OCI-LY1 (cell line): ENCODE measurements at regions not wholly inside any gene's neighbourhood (a gene's known extent, or its start where the extent isn't known, plus 50 kb on each side); places are given as distances from the start of the nearest gene placed in this dataset.

Experiments used
- H2AFZ ChIP-seq: fragments of 200-600 bp; sonication (generic), shearing (Covaris generic); 2 replicates; pipeline ENCODE4 v1.6.0; 2014; ENCODE audit warnings: antibody characterized with exemption, mild to moderate bottlenecking, low read length
- H3F3A ChIP-seq: fragments of 200-600 bp; sonication (generic), shearing (Covaris generic); 2 replicates; pipeline ENCODE4 v1.6.0; 2014; ENCODE audit warnings: mild to moderate bottlenecking, antibody characterized with exemption, low read length, moderate library complexity; ENCODE audit not compliant: insufficient read depth
- H3K27ac ChIP-seq: fragments of 200-600 bp; sonication (generic); 2 replicates; pipeline ENCODE4 v1.5.1; 2014; ENCODE audit warnings: low read length, mixed run types, mild to moderate bottlenecking, low read depth; ENCODE audit not compliant: poor library complexity, severe bottlenecking
- H3K27me3 ChIP-seq: fragments of 200-600 bp; sonication (generic); 2 replicates; pipeline ENCODE4 v1.6.0; 2014; ENCODE audit warnings: antibody characterized with exemption, mild to moderate bottlenecking, low read length, moderate library complexity; ENCODE audit not compliant: insufficient read depth
- H3K36me3 ChIP-seq: fragments of 200-600 bp; sonication (generic); 2 replicates; pipeline ENCODE4 v1.6.1; 2014; ENCODE audit warnings: mild to moderate bottlenecking, antibody characterized with exemption, low read length, moderate library complexity, mixed read lengths; ENCODE audit not compliant: insufficient read depth
- H3K4me1 ChIP-seq: fragments of 200-600 bp; sonication (generic); 2 replicates; pipeline ENCODE4 v1.5.1; 2014; ENCODE audit warnings: mild to moderate bottlenecking, low read length, moderate library complexity; ENCODE audit not compliant: insufficient read depth, severe bottlenecking
- H3K4me2 ChIP-seq: fragments of 200-600 bp; sonication (generic), shearing (Covaris generic); 2 replicates; pipeline ENCODE4 v1.6.1; 2014; ENCODE audit warnings: low read length
- H3K4me3 ChIP-seq: fragments of 200-600 bp; sonication (generic); 2 replicates; pipeline ENCODE4 v1.5.1; 2014; ENCODE audit warnings: low read length, low read depth, mild to moderate bottlenecking, mixed read lengths; ENCODE audit not compliant: poor library complexity, severe bottlenecking
- H3K79me2 ChIP-seq: fragments of 200-600 bp; shearing (Covaris generic); 2 replicates; pipeline ENCODE4 v1.6.1; 2016; ENCODE audit warnings: mixed run types, low read length, mixed read lengths; ENCODE audit not compliant: insufficient read depth
- H3K9ac ChIP-seq: fragments of 200-600 bp; sonication (generic), shearing (Covaris generic); 2 replicates; pipeline ENCODE4 v1.6.1; 2014; ENCODE audit warnings: mild to moderate bottlenecking, low read length, mixed read lengths
- H3K9me2 ChIP-seq: fragments of 200-600 bp; sonication (generic), shearing (Covaris generic); 2 replicates; pipeline ENCODE4 v1.6.1; 2014; ENCODE audit warnings: low read depth, mild to moderate bottlenecking, low read length, mixed read lengths
- H3K9me3 ChIP-seq: fragments of 200-600 bp; shearing (Covaris generic); 2 replicates; pipeline ENCODE4 v1.6.1; 2014; ENCODE audit warnings: low read length, mixed read lengths
- H4K20me1 ChIP-seq: fragments of 200-600 bp; sonication (generic), shearing (Covaris generic); 2 replicates; pipeline ENCODE4 v1.6.0; 2016; ENCODE audit warnings: mild to moderate bottlenecking, low read length; ENCODE audit not compliant: insufficient read depth
- EZH2 ChIP-seq: fragments of 200-600 bp; sonication (generic), shearing (Covaris generic); IDR thresholded peaks from 2 replicates; pipeline ENCODE4 v1.8.0; 2017; ENCODE audit warnings: borderline replicate concordance, mixed run types, mild to moderate bottlenecking, antibody characterized with exemption, low read length, moderate library complexity, mixed read lengths
- TF ChIP-seq, protein P1 (sequence below): fragments of 200-600 bp; sonication (generic), shearing (Covaris generic); IDR thresholded peaks from 2 replicates; pipeline ENCODE4 v1.5.1; 2017; ENCODE audit warnings: mild to moderate bottlenecking, antibody characterized with exemption, low read length, moderate library complexity, mixed read lengths

DNA sequence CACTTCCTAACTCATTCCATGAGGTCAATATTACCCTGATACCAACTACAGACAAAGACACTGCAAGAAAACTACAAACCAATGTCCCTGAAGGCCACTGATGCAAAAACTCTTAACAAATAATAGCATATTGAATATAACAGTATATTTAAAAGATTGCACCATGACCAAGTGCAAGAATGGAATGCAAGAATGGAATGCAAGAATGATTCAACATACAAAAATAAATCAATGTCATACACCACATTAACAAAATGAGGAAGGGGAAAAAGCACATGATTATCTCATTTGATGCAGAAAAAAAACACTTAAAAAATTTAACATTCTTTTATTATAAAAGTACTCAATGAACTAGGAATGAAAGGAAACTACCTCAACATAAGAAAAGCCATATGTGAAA is 463.1 kb upstream of the NECTIN3 start:
- H2AFZ ChIP-seq: no peak overlapping the region
- H4K20me1 ChIP-seq: no peaks in the 10 kb centered on the region
- no peaks in the 10 kb centered on the region for H3K4me1 ChIP-seq
- H3K79me2 ChIP-seq: no peaks in the 10 kb centered on the region
- no peaks in the 10 kb centered on the region for H3K9me3 ChIP-seq
- no peak overlapping the region for H3K9ac ChIP-seq
- no peak overlapping the region for H3K4me2 ChIP-seq
- H3F3A ChIP-seq: no peaks in the 10 kb centered on the region
- H3K4me3 ChIP-seq: no peak overlapping the region
- TF ChIP-seq, protein P1, sequence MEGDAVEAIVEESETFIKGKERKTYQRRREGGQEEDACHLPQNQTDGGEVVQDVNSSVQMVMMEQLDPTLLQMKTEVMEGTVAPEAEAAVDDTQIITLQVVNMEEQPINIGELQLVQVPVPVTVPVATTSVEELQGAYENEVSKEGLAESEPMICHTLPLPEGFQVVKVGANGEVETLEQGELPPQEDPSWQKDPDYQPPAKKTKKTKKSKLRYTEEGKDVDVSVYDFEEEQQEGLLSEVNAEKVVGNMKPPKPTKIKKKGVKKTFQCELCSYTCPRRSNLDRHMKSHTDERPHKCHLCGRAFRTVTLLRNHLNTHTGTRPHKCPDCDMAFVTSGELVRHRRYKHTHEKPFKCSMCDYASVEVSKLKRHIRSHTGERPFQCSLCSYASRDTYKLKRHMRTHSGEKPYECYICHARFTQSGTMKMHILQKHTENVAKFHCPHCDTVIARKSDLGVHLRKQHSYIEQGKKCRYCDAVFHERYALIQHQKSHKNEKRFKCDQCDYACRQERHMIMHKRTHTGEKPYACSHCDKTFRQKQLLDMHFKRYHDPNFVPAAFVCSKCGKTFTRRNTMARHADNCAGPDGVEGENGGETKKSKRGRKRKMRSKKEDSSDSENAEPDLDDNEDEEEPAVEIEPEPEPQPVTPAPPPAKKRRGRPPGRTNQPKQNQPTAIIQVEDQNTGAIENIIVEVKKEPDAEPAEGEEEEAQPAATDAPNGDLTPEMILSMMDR: no peak
- no peak for TF ChIP-seq EZH2
- H3K9me2 ChIP-seq: no peaks in the 10 kb centered on the region
- no peak overlapping the region for H3K27ac ChIP-seq
- H3K36me3 ChIP-seq: no peaks in the 10 kb centered on the region
- no peaks in the 10 kb centered on the region for H3K27me3 ChIP-seq

GRCh38 chr3:110612045-110612444 is 459.6 kb upstream of the NECTIN3 start:
- Histone ChIP-seq H3K9me3 (no peaks in the 10 kb centered on the region), H3K79me2 (no peaks in the 10 kb centered on the region), H3K27me3 (no peaks in the 10 kb centered on the region), H3K4me1 (no peaks in the 10 kb centered on the region), H3K4me2 (no peak overlapping the region), H3K9me2 (no peaks in the 10 kb centered on the region), H3K36me3 (no peaks in the 10 kb centered on the region), H3K4me3 (no peak overlapping the region), H3F3A (no peaks in the 10 kb centered on the region), H3K27ac (no peak overlapping the region), H4K20me1 (no peaks in the 10 kb centered on the region), H3K9ac (no peak overlapping the region), H2AFZ (no peak overlapping the region)
- TF ChIP-seq, protein P1: no peak
- TF ChIP-seq EZH2: no peak

DNA sequence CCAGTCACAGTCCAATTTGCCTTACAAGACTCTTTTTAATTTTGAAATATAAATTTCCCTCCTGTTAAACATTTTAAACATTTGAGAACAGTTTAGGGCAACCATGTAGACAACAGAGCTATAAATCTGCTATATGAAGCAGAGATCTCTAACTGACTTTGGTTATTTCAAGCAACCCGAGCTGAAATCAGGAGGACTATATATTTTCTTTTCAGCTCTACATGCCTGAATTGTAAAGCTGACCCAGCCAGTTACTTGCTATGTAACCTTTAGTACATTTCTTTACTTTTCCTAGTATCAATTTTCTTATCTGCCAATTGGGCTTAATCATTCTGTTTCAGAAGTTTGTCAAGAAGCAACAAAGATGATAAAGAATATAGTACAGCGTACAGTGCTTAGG is 457.4 kb upstream of the NECTIN3 start:
- Histone ChIP-seq H3K4me3 (no peak overlapping the region), H2AFZ (no peak overlapping the region), H3K9me2 (no peaks in the 10 kb centered on the region), H4K20me1 (no peaks in the 10 kb centered on the region), H3K9me3 (no peaks in the 10 kb centered on the region), H3K9ac (no peak overlapping the region), H3K36me3 (no peaks in the 10 kb centered on the region), H3K27ac (no peak overlapping the region), H3K4me2 (no peak overlapping the region), H3K4me1 (no peaks in the 10 kb centered on the region), H3K79me2 (no peaks in the 10 kb centered on the region), H3K27me3 (no peaks in the 10 kb centered on the region), H3F3A (no peaks in the 10 kb centered on the region)
- TF ChIP-seq, protein P1: no peak
- TF ChIP-seq EZH2: no peak
